HG02763 (cell line): ENCODE measurements at regions not wholly inside any gene's neighbourhood (a gene's known extent, or its start where the extent isn't known, plus 50 kb on each side); places are given as distances from the start of the nearest gene placed in this dataset.

Source experiments
- ATAC-seq: cut with Tn5 transposase; IDR thresholded peaks from one replicate; pipeline ENCODE4 v1.9.1; 2021; ENCODE audit warnings: mild to moderate bottlenecking, moderate library complexity; ENCODE audit not compliant: unreplicated experiment

DNA sequence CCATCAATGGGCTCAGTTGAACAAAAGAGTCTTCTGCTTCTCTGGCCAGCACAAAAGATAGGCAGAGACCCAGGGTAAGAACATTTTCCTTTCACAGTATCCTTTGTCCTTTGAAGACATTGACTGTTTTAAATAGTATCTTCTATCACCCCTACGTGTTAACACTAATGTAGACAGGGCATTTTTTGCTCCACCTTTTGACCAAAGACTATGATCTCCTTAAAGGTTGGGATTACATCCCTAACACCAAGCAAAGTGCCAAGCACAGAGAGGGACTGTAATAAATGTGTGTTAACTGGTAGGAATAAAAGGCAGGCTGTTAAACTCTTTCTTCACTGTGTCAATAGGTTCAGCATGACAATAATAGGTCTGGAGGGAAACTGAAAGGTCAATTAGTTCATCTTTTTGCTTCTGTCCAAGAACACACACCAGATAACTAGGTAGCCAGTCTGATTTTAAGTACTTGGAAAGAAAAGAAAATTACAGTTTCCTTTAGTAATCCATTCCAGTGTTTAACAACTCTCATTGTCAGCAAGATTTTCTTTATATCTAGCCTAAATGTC, 63.6 kb upstream of the NOX3 start:
- no peak for ATAC-seq

GRCh38 chr6:155517294-155517693, 61.7 kb upstream of the NOX3 start:
- ATAC-seq = no peak

DNA sequence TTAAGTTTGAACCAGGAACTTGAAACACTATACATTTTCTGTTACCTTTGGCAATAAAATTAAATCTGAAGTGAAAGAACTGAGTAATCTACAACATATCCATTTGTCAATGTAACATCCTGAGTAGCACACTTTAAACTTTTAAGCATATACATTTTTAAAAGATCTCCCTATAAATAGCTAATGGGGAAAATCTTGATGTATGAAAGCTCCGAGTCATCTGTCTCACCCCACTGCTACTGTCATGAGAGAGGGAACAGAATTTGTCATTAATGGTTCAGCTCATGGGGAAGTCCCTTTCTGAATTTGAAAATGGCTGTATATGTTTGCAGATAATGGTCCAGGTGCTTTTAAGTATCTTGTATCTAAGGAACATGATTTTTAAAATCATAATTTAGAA, 55.2 kb upstream of the NOX3 start:
- ATAC-seq = no peak

DNA sequence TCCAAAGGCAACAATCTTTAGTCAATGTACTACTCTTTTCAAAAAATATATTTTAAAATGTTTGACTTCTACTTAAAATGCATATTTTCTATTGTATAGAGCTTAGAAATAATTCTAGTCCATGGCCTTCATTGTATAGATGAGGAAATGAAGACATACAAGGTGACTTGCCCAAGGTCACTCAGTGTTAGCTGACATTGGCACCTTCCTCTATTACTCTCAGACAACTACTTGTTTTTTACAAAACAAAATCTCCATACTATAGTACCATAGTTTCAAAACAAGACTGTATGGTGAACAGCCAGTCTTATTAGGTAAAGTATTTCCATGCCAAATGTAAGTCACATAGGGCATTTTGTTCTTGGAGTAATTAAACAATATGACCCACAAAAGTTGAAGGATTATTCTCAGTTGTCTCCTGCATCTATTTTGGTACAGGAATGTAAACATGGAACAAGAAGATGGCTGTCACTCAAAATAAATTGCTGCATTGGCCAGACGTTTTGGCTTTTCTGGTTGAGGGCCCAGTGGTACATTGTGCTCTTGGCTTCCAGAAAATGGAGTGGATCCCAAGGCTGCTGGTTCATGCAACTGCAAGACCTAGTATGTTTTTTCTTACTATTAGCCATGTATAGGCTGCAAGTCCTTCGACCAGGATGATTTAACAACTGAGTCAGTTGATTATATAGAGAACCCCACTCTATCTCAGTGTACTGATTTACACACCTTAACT, 54.3 kb upstream of the NOX3 start:
- no peak for ATAC-seq

DNA sequence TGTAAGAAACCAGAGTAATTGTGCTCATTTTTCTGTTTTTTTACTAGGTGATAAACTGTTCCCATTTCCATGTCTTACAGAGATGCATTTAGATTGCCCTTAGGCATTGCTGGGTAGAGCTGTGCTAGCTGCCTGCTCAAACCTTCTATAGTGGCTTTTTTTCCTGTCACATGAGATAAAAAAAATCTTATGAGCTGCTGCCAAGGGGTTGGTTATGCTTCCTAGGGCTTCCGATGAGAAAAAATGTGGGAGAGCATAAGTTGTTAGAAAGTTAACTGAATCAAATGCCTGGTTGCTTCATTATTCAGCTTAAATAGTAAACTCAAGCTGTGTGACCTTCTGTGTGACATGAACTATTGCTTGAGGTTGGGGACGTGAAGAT, 50.0 kb upstream of the NOX3 start:
- no peak for ATAC-seq
